Midbrain (tissue), 1 donor: ENCODE measurements at regions not wholly inside any gene's neighbourhood (a gene's known extent, or its start where the extent isn't known, plus 50 kb on each side); places are given as distances from the start of the nearest gene placed in this dataset.
"Not testable (repeated sequence)": the region's sequence is repeated elsewhere in the genome, so short reads cannot be mapped to it uniquely, and the experiment has no call there.

ENCODE experiments used
- DNase-seq: peaks from one replicate; lab custom pipeline; 2025; lab: John Stamatoyannopoulos, UW

- no peak for DNase-seq
Observed at GRCh38 chr7:17396692-17397091, 98.2 kb downstream of the AHR start.

GRCh38 chr7:17401791-17402627 lies 103.6 kb downstream of the AHR start:
- DNase-seq = no peak

GRCh38 chr7:17402628-17403278 lies 104.3 kb downstream of the AHR start:
- no peak for DNase-seq

- DNase-seq = no peak
Observed at GRCh38 chr7:17404006-17404405, 105.6 kb downstream of the AHR start.

- no peak for DNase-seq
Observed at GRCh38 chr7:17405786-17406185, 107.3 kb downstream of the AHR start.

- DNase-seq = no peak
Observed at GRCh38 chr7:17406738-17407137, 108.3 kb downstream of the AHR start.

GRCh38 chr7:17407229-17407628 lies 108.8 kb downstream of the AHR start:
- DNase-seq = no peak

- no peak for DNase-seq
Observed at GRCh38 chr7:17408245-17408903, 109.9 kb downstream of the AHR start.

GRCh38 chr7:17408904-17409290 lies 110.4 kb downstream of the AHR start:
- DNase-seq = no peak

- no peak for DNase-seq
Observed at GRCh38 chr7:17411922-17412321, 113.5 kb downstream of the AHR start.

- DNase-seq = no peak
Observed at GRCh38 chr7:17412883-17413282, 114.4 kb downstream of the AHR start.

GRCh38 chr7:17415955-17416354 lies 117.5 kb downstream of the AHR start:
- no peak for DNase-seq

GRCh38 chr7:17420308-17421015 lies 122.0 kb downstream of the AHR start:
- DNase-seq = not testable (repeated sequence)

GRCh38 chr7:17421941-17422340 lies 123.5 kb downstream of the AHR start:
- no peak for DNase-seq

- no peak for DNase-seq
Observed at GRCh38 chr7:17422966-17423365, 124.5 kb downstream of the AHR start.

GRCh38 chr7:17427924-17428323 lies 129.5 kb downstream of the AHR start:
- no peak for DNase-seq

- DNase-seq = no peak
Observed at GRCh38 chr7:17429579-17429978, 131.1 kb downstream of the AHR start.

- no peak for DNase-seq
Observed at GRCh38 chr7:17432793-17433192, 134.3 kb downstream of the AHR start.

GRCh38 chr7:17434191-17434590 lies 135.7 kb downstream of the AHR start:
- DNase-seq = no peak

GRCh38 chr7:17434841-17435692 lies 136.6 kb downstream of the AHR start:
- DNase-seq = no peak

- no peak for DNase-seq
Observed at GRCh38 chr7:17436126-17436525, 137.7 kb downstream of the AHR start.
